Gastrocnemius medialis (tissue), 4 donors: ENCODE measurements at regions not wholly inside any gene's neighbourhood (a gene's known extent, or its start where the extent isn't known, plus 50 kb on each side); places are given as distances from the start of the nearest gene placed in this dataset.

ENCODE experiments used
- CTCF ChIP-seq, 5 experiments: fragments of 450-650 bp in 3 of 5; fragments of 200-600 bp in 2 of 5; sonication (generic) in 2 of 5; IDR thresholded peaks in 4 of 5; conservative IDR thresholded peaks in 1 of 5; 1 replicate in 4 of 5; 2 replicates in 1 of 5; pipeline ENCODE4 v1.5.1; 2016 to 2019; ENCODE audit warnings: antibody characterized with exemption in 5 of 5, mild to moderate bottlenecking in 3 of 5, moderate library complexity in 3 of 5
- POLR2A ChIP-seq, 2 donors: fragments of 450-650 bp; IDR thresholded peaks; one replicate each; pipeline ENCODE4 v1.6.1; 2017; ENCODE audit warnings: antibody characterized with exemption in 2 of 2, mild to moderate bottlenecking in 2 of 2, moderate library complexity in 2 of 2

GRCh38 chr10:61047081-61047480, 103.1 kb upstream of the RHOBTB1 start:
- TF ChIP-seq CTCF (IDR thresholded peaks at IDR 0.05 in 4 of 5, conservative IDR thresholded peaks at IDR 0.05 in 1 of 5) (no peak), POLR2A (IDR thresholded peaks at IDR 0.05) (no peak)
